Activated T-helper 1 cell treated with anti-CD3 and anti-CD28 coated beads, Interleukin-2, amount 50 U/mL, for 16 hours (primary cell): ENCODE measurements at regions not wholly inside any gene's neighbourhood (a gene's known extent, or its start where the extent isn't known, plus 50 kb on each side); places are given as distances from the start of the nearest gene placed in this dataset.
"Not testable (repeated sequence)": the region's sequence is repeated elsewhere in the genome, so short reads cannot be mapped to it uniquely, and the experiment has no call there.

Experiments
- DNase-seq, 2 donors: peaks; one replicate each; pipeline ENCODE4 v3.0.0-alpha.2; 2020; ENCODE audit warnings: low read depth in 1 of 2, low spot score in 1 of 2

DNA sequence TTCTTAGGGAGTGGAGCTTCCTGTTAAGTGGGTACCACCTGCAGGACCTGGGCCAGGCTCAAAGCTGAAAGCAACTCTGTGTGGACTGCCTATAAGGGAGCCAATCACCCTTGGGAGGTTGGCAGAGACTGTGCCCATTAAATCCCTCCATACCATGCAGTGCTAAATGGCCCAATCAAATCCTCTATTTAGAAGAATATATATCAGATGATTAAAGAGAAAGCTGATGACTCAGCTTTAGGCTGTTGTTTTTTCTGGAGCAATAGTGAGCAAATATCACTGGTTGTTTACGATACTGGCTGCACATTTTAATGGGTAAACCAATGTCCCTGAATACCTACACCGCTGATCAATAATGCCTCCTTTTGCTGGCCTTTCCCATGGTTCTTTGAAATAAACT is 101.3 kb downstream of the TMX1 start:
- DNase-seq, result no peak

DNA sequence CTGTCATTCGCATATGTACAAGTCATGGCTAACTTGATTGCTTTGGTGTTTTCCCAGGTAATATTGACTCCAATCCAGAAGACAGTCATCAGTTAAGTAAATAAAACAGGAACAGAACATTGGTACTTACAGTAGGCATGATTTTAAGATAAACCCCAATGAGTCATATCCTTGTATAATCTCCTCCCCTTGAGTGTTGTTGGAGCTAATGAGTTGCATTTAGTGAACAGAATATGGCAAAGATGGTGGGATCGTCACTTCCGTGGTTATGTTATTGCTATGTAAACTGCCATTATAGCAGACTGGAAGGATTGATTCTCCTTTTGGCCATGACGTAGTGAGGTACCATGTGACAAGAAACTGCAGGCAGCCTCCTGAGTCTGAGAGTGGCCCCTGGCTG is 102.2 kb downstream of the TMX1 start:
- no peak for DNase-seq

DNA sequence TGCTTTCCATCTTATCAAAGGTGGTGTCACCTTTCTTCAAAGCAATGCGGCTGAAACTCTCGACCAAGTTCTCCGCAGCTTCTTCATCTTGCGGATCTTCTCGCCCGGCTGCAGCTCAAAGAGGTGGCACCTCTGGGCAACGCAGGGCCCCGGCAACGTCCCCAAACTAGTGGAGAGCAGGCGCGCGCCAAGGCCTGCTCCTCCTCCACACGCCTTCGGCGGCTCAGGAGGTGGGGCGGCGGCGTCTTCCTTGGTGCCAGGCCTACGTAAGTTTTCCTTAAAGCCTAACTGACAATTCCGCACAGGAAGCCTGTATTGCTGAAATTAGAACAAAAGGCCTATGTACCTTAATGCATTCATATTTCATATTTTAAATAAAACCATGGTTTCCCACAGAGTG is 112.0 kb downstream of the TMX1 start:
- no peak for DNase-seq

DNA sequence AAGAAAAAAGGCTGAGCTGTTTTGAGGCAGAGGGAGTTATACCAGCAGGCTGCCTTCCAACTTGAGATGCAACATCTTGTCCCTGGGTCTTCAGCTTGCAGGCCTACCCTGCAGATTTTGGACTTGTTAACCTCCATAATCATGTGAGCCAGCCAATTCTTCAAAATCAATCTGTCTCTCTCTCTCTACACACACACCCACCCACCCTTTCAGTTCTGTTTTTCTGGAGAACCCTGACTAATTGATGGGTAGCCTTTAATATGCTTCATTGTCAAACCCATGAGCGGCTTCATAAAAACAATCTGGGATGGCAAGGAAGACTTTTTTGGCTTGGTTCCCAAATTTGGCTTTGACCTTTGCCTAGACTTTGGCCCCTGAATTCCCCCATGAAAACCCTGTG is 113.9 kb downstream of the TMX1 start:
- no peak for DNase-seq

DNA sequence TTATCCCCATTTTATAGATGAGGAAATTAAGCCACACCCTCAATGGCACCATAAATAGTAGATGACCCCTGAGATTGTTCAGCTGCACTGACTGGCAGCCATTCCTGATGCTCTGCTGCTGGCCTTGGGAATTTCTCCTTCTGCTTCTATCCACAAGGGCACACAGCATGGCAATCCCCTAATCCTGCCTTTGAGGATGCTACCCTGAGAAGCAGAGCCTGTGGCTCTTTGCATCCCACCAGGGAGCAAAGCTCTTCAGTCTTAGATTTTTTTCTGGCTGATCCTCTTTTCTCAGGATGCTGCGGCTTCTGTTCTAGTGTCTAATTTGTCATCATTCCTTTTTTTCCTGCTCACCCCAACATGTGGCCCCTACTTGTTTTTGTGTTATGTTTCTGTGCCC is 114.8 kb downstream of the TMX1 start:
- no peak for DNase-seq

DNA sequence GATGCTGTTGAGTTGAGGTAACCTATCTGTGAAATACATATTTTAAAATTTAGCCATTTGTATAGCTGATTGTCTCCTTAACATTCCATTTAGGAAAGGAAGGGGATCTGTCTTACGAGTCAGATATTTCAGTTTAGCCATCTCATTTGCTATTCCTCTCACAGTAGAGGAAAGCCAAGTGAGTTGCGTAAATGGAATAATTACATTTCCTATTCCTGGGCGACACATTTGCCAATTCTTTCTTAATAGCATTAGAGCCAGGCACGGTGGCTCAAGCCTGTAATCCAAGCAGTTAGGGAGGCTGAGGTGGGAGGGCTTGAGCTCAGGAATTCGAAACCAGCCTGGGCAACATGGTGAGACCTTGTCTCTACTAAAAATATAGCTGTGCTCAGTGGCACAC is 116.3 kb downstream of the TMX1 start:
- no peak for DNase-seq

DNA sequence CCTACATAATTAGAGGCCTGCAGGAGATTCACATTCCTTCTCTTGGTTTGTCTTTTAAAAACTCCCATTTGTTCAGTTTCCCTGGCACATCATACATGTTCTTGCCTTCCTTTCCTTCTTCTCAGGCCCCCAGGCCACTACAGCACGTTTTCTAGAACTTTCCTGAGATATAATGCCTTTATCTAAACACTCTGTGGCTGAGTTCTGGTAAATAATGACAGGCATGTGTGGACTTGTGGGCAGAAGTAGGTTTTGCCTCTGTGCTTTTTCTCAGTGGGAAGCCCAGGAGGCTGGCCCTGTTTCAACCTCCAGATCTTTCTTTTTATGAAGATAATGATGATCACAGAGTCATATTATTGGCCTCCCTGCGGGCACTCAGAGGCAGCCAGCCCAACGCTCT is 117.2 kb downstream of the TMX1 start:
- DNase-seq, result no peak

DNA sequence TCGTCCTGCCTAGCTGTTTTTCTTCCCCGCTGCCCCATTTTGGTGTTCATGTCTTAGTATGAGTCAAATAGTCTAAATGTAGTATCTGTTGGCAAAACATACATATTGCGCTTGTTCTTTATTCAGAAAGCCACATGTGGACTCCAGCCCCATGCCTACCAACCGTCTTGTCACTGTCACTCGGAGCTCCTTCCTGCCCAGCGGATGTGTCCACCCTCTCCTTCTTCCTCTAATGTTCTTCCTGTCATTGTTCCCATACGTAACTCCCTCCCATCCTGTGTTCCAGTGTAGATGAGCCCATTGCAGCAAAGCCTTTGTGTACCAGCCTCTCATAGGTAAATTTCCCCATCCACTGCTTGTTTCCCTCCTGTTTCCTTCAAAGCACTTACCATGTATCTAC is 120.5 kb downstream of the TMX1 start:
- DNase-seq, result no peak

DNA sequence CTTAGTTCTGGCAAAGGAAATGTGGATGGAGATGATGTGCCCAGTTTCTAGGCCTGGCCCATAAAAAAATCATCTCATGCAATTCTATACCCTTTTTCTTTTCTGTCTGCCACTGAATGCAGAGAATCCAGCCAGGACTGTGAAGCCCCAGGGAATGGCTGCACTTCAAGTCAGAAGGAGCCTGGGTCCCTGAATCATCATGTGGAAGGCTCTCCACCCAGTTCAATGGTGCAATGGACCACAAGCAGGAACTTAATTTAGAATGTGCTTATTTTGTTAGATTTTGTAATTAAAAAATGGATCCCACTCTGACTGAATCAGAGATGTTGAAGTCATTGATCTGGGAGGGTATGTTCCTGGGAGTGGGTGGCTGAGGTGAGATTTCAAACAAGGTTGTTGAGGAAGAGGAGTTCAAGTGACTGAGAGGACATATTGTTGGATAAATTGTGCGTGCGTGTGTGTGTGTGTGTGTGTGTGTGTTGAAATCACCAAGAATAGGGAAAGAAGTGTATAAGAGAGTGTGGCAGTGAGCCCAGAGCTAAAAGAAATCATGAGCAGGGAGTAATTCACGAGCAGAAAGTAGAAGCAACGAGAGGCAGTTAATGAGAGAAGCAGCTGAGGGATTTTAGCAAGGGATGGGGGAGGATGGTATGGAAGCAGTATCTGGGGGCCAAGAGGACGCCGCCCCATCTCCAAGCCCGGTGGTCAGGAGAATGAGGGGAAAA is 125.4 kb downstream of the TMX1 start:
- no peak for DNase-seq

DNA sequence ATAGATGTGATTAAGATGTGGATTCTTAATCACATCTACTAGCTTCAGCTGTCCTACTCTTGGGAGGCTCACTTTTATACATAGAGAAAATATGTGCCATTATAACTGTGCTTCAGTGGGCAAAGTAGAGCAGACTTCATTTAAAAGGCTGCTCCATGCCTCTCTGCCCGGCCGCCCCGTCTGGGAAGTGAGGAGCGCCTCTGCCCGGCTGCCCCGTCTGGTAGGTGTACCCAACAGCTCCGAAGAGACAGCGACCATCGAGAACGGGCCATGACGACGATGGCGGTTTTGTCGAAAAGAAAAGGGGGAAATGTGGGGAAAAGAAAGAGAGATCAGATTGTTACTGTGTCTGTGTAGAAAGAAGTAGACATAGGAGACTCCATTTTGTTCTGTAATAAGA is 126.4 kb downstream of the TMX1 start:
- not testable (repeated sequence) for DNase-seq

DNA sequence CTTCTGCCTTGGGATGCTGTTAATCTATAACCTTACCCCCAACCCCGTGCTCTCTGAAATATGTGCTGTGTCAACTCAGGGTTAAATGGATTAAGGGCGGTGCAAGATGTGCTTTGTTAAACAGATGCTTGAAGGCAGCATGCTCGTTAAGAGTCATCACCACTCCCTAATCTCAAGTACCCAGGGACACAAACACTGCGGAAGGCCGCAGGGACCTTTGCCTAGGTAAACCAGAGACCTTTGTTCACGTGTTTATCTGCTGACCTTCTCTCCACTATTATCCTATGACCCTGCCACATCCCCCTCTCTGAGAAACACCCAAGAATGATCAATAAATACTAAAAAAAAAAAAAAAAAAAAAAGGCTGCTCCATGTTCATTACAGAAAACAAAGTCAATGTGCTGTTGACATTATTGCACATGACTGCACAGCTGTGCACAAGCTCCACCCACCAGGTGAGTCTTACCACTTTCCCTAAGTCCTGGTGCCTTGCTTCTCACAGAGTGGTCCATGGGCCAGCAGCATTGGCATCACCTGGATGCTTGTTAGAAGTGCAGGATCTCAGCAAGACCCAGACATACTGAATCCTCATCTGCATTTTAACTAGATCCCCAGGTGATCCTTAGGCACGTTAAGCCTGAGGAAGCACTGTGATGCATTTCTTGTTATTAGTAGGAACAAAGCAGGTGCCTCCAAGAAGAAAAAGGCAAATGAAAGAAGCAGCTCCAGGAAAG is 127.0 kb downstream of the TMX1 start:
- not testable (repeated sequence) for DNase-seq

DNA sequence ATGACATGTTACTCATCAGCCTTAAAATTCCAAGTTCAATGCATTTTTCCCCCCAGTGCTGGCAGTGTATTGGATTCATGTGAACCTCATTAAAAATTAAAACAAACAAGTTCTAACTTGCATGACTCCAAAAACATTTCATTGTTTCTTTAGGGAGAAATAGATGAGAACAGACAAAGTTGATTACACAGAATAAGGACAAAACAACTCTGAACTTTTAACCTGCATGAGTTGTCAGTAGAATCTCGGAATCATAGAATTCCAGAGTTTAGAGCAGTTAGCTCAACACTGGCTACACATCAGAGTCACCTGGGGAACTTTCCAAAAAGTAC is 127.5 kb downstream of the TMX1 start:
- DNase-seq, result no peak

DNA sequence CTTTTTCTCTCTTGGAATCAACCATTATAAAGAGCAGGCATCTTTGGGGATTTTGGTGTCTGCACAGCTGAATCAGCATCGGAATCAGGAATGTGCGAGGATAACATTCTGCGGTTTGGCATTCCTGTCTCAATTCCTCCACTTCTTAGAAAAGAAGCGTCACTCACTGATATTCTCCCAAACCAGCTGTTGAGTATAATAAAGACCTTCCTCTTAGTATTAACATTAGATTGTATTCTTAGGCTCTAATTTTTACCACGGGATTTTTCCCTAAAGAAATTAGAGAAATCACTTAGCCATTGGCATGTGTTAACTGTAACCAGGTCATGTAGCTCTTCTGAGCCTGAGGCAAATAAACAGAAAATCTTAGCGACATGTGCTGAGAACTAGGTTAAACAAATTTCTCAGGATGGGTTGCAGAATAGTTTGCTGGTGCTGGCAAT is 128.7 kb downstream of the TMX1 start:
- no peak for DNase-seq

DNA sequence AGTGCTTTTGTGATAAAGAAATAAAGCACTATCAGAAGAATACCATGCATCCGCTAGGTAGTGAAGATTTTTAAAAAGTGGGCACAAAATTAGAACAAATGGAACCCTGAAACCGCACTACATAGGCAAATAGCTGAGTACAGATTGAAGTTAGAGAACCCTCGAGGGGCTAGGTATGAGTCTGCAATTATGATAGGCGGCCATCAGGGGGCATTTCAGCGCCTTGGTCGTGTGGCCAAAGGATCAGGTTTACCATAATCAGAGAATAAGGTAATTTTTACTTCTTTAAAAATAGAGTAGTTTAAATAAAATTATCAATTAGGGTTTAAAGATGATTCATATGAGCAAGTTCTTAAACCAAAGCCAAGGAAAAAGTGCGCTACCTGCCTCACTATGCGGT is 129.8 kb downstream of the TMX1 start:
- DNase-seq, result no peak

DNA sequence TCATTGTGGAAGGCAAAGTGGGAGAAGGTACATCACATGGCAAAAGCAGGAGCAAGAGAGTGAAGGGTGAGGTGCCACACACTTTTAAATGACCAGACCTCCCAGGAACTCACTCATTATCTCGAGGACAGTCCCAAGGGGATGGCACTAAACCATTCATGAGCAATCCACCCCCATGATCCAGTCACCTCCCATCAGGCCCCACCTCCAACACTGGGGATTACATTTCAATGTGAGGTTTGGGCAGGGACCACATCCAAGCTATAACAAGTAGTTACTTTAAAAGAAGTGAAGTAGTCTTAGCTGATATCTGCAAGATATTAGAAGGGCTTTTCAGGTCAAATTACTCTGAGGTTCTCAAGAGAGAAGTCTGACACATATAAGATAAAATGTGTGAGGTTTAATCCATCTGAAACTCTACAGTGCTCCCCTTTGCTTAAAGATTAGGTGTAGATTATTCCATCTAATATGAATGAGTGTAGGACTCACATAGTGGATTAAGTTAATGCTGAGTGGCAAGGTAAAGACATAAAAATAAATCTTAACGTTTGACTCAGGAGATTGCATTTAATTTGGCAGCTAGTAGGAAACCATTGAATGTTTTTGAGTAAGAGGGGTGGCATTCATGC is 130.8 kb downstream of the TMX1 start:
- DNase-seq, result no peak

DNA sequence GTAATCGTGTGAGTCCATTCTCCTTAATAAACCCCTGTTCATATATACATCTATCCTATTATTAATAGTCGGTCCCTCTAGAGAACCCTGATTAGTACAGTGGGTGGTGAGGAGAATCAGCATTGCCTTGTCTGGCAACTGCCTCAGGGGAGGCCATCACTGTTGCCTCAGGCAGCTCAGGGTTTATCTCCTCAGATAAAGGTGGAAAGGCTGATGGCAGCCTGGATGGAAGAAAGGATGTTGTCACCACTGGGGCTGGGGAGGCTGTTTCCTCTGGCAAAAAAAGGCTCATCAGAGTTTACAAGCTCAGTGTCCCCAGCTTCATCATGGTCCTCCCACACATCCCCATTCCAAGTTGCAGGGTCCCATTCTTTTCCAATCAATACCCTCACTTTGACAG is 137.1 kb downstream of the TMX1 start:
- DNase-seq, result not testable (repeated sequence)

DNA sequence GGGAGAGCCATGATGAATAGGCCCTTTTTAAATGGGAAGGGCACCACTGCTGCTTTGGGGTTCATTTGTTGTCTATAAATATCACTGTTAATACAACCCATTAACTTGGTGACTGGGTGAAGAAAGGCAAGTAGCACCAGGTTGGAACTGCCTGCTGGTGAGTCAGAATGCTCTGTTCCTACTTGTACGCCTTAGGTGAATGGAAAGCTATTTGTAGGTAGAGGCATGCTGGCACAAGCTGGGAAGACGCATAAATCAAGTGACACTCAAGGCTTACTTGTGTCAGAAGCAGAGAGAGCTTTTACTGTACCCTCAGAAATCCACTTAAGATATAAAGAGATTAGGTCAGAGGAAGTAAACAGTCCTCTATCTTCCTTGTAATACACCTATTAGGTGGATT is 142.5 kb downstream of the TMX1 start:
- no peak for DNase-seq

DNA sequence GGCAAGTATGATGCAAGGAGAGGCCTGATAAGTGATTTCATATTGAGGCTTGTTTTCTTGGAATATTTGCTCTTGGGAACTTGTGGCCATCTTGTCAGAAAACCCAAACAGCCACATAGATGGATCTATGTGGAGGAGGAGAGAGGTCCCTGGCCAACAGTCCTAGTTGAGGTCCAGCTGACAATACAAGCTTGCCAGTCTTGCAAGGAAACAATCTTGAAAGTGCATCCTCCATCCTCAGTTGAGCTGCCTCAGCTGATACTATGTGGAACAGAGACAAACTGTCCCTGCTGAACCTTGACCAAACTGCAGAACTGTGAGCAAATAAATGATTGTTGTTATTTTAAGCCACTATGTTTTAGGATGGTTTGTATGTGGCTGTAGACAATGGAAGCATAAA is 146.4 kb downstream of the TMX1 start:
- DNase-seq, result no peak

DNA sequence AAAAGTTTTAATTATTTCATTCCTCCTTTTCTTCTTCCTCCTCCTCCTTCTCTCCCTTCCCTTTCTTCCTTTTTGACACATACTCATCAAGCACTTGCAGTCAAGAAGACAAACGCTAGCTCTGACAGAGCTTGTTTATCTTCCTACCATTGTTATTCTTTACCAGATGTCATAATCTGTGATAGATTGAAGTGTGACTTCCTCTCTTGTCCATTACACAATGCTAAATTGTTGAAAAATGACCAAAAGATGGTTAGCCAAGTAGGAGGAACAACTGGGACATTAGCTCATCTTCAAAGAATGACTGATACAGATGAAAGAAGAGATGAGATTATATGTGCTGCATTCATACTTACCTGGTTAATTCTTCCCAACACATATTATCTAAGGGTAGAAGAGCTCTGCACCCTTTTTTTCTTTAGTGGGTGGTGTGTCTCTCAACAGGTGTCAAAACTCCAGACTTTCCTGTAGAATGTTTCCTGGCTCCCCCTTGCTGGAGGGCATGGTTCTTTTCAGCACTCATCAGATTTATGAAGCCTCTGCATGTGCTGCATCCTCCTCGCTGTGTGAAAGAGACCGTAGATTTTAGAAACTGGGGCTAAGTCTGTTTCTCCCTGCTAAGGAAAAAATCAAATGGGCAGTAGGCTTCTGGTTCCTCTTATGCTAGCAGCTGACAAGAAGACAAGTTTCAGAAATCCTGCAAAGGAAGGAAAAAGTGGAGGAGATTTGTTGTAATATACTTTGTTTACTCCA is 147.1 kb downstream of the TMX1 start:
- DNase-seq, result no peak

DNA sequence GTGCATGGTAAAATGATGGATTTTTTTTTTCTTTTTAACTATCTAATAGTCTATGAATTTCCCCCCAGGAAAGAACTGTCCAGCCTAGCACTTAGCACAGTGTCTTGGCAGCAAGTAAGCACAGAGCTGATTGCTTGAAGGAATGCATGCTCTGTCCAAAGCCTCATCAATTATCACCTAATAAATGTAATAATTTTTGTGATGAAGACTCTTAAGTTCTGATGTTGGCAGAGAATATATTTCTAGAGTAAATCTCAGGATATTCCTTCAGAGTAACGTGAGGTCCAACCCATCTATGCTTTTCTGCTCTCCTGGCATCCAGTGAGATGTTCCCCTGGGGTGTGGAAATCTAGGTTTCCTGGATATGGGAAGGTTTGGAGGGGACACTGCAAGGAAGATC is 152.4 kb downstream of the TMX1 start:
- no peak for DNase-seq

DNA sequence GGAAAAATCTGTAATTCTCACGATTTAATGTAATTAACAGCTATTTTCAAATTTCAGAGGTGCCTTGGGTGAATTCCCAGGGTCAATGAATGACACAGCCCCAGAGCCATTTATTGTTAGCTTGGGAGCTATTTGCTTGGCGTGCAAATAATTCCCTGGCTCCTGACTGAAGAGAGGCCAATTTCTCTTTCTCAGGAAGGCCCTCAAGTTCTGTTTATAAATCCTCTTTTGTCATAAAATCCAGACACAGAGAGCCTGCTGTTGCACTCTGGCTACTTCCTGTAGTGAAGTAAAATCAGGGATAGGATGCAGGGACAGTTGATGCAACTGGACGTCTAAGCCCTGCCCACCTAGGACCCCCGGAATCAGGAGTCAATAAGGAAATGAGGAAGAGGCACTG is 154.3 kb downstream of the TMX1 start:
- no peak for DNase-seq

DNA sequence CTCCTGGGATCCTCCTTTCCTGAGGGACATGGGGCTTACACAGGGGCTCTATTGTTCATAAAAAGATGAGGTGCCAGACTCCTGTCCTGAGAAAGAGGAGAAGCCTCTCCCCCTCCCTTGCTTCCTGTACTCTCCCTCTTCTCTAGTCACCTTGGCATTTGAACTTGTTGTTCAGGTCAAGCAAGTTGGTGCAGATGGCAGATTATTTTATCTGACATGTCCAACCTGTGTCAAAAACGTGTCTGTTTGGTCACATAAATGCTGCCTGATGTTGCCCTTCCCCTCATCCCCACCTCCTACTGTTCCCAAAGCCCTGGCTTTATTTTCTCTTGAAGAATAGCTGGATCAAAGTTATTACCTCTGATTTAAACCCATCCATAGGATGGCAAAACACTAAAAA is 154.8 kb downstream of the TMX1 start:
- DNase-seq, result no peak
